Neuronal stem cell (in vitro differentiated cells): ENCODE measurements at regions not wholly inside any gene's neighbourhood (a gene's known extent, or its start where the extent isn't known, plus 50 kb on each side); places are given as distances from the start of the nearest gene placed in this dataset.

Source experiments
- DNase-seq: peaks from one replicate; pipeline ENCODE4 v3.0.0-alpha.2; 2013; ENCODE audit warnings: low spot score
- H2AFZ ChIP-seq: one replicate; pipeline ENCODE4 v1.6.1; 2013; ENCODE audit warnings: mild to moderate bottlenecking, low read length, inconsistent platforms
- H2AK5ac ChIP-seq: 2 replicates; pipeline ENCODE4 v1.6.1; 2013; ENCODE audit warnings: low read depth, mild to moderate bottlenecking, inconsistent platforms, low read length, moderate library complexity, mixed read lengths
- H2BK120ac ChIP-seq: 2 replicates; pipeline ENCODE4 v1.6.1; 2013; ENCODE audit warnings: low read depth, mild to moderate bottlenecking, inconsistent platforms, low read length, moderate library complexity, mixed read lengths
- H2BK12ac ChIP-seq: one replicate; pipeline ENCODE4 v1.6.1; 2013; ENCODE audit warnings: low read length, inconsistent platforms
- H2BK15ac ChIP-seq: 2 replicates; pipeline ENCODE4 v1.6.1; 2013; ENCODE audit warnings: mild to moderate bottlenecking, low read length, inconsistent platforms, mixed read lengths
- H2BK5ac ChIP-seq: one replicate; pipeline ENCODE4 v1.6.1; 2013; ENCODE audit warnings: inconsistent platforms, mild to moderate bottlenecking, low read length, moderate library complexity
- H3K14ac ChIP-seq: one replicate; pipeline ENCODE4 v1.6.1; 2013; ENCODE audit warnings: low read length, inconsistent platforms
- H3K18ac ChIP-seq: 2 replicates; pipeline ENCODE4 v1.6.1; 2013; ENCODE audit warnings: low read length, inconsistent platforms
- H3K23ac ChIP-seq: 2 replicates; pipeline ENCODE4 v1.6.1; 2013; ENCODE audit warnings: low read depth, mild to moderate bottlenecking, mixed read lengths, low read length, inconsistent platforms; ENCODE audit not compliant: poor library complexity
- H3K27ac ChIP-seq: replicated peaks from 3 replicates; pipeline ENCODE4 v1.5.1; 2013; ENCODE audit warnings: low read length, inconsistent platforms
- H3K27me3 ChIP-seq, 3 experiments: 2 replicates each; pipeline ENCODE4 v1.6.1; 2013; ENCODE audit warnings: low read length in 3 of 3, mild to moderate bottlenecking in 2 of 3, inconsistent platforms in 1 of 3, low read depth in 1 of 3, mixed read lengths in 1 of 3, moderate library complexity in 1 of 3; ENCODE audit not compliant: control insufficient read depth in 3 of 3, insufficient read depth in 3 of 3
- H3K36me3 ChIP-seq, 2 donors: replicated peaks in 1 of 2; 2 replicates each; pipeline ENCODE4 v1.6.1; 2013; ENCODE audit warnings: low read length in 2 of 2; ENCODE audit not compliant: control insufficient read depth in 2 of 2, insufficient read depth in 2 of 2
- H3K4ac ChIP-seq: 2 replicates; pipeline ENCODE4 v1.6.1; 2013; ENCODE audit warnings: inconsistent platforms, mild to moderate bottlenecking, low read length, moderate library complexity
- H3K4me1 ChIP-seq, 2 donors: 1 replicate in 1 of 2; 2 replicates in 1 of 2; pipeline ENCODE4 v1.6.1; 2013; ENCODE audit warnings: low read length in 2 of 2, low read depth in 1 of 2; ENCODE audit not compliant: control insufficient read depth in 2 of 2, insufficient read depth in 1 of 2
- H3K4me2 ChIP-seq: one replicate; pipeline ENCODE4 v1.6.1; 2013; ENCODE audit warnings: mild to moderate bottlenecking, low read length, inconsistent platforms; ENCODE audit not compliant: insufficient read depth, poor library complexity, severe bottlenecking
- H3K4me3 ChIP-seq, 2 donors: 2 replicates each; pipeline ENCODE4 v1.5.1; 2013; ENCODE audit warnings: low read length in 2 of 2, mild to moderate bottlenecking in 2 of 2, inconsistent platforms in 1 of 2, moderate library complexity in 1 of 2
- H3K79me1 ChIP-seq: one replicate; pipeline ENCODE4 v1.6.1; 2013; ENCODE audit warnings: low read depth, mild to moderate bottlenecking, inconsistent platforms, low read length, moderate library complexity
- H3K9ac ChIP-seq: one replicate; pipeline ENCODE4 v1.6.1; 2013; ENCODE audit warnings: mild to moderate bottlenecking, low read depth, low read length, inconsistent platforms; ENCODE audit not compliant: poor library complexity
- H3K9me3 ChIP-seq, 2 donors: replicated peaks in 1 of 2; 2 replicates each; pipeline versions ENCODE3 to v1.6.1; 2013; ENCODE audit warnings: low read length in 2 of 2, mild to moderate bottlenecking in 2 of 2, inconsistent platforms in 1 of 2, low read depth in 1 of 2, mixed read lengths in 1 of 2, moderate library complexity in 1 of 2; ENCODE audit not compliant: control insufficient read depth in 2 of 2, insufficient read depth in 1 of 2
- H4K8ac ChIP-seq: one replicate; pipeline ENCODE4 v1.6.1; 2013; ENCODE audit warnings: low read depth, mild to moderate bottlenecking, inconsistent platforms, low read length, moderate library complexity
- H4K91ac ChIP-seq: one replicate; pipeline ENCODE4 v1.6.1; 2013; ENCODE audit warnings: low read length, low read depth, mild to moderate bottlenecking, inconsistent platforms; ENCODE audit not compliant: poor library complexity
- WGBS, 2 donors: extraction: QIAGEN DNeasy Blood & Tissue Kit; methylation state at CpG; one replicate each; pipeline ENCODE4 v1.1.7; 2013; ENCODE audit warnings: missing lambda C conversion rate in 2 of 2, mixed read lengths in 1 of 2; ENCODE audit not compliant: insufficient read length in 2 of 2, insufficient replicate concordance in 1 of 2; ENCODE audit errors: extremely low coverage in 2 of 2; 5-methylcytosine and 5-hydroxymethylcytosine counted together

DNA sequence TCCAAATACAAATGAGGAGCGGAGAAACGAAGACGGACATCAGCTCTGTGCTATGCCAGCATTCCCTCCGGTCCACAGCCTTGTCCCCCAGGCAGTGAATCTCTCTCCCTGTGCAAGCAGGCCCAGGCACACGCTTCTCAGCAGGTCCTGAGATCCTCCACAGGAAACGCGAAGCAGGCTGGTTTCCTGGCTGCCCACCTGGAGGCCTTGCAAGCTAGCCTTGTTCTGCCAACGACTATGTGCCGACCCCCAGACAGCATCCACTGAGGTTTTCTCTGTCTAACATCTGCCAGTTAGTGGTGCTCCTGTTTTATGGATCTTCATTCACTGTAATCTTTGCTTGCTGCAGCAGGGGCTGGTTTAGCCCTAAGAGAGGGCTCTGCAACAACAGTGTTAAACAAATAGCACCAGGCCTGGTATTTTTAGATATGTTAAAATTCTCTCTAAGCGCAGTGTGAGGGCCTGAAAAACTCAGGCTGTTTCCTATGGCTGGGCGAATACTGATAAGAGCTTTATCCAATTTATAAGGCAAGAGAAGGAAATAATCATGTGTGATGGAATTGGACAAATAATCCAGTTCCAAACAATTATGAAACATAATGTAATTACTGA lies 386.0 kb upstream of the ARID1B start:
- no peak overlapping the region for H2BK5ac ChIP-seq
- no peaks in the 10 kb centered on the region for H3K4me1 ChIP-seq
- no peak for DNase-seq
- no peak overlapping the region for H3K4me2 ChIP-seq
- H2BK12ac ChIP-seq: no peak overlapping the region
- H3K18ac ChIP-seq: peak overlapping the region; percentile 36
- no peak overlapping the region for H3K4me3 ChIP-seq
- peak overlapping the region; percentile 60 for H3K14ac ChIP-seq
- no peak overlapping the region for H3K9ac ChIP-seq
- no peak overlapping the region for H3K27ac ChIP-seq
- no peaks in the 10 kb centered on the region for H3K36me3 ChIP-seq
- H3K23ac ChIP-seq: no peak overlapping the region
- H2AK5ac ChIP-seq: peak overlapping the region; percentile 22
- H2BK15ac ChIP-seq: no peak overlapping the region
- H3K4ac ChIP-seq: no peak overlapping the region
- peaks cover 0 to 18% (median 0%) of the 10 kb centered on the region in 3 experiments for H3K27me3 ChIP-seq
- H2BK120ac ChIP-seq: no peak overlapping the region
- no peaks in the 10 kb centered on the region for H3K79me1 ChIP-seq
- no peaks in the 10 kb centered on the region for H3K9me3 ChIP-seq
- WGBS, 2 donors: no CpG with 5 or more reads among the region's 11 CpGs
- H2AFZ ChIP-seq: no peak overlapping the region
- H4K8ac ChIP-seq: no peak overlapping the region
- no peak overlapping the region for H4K91ac ChIP-seq

DNA sequence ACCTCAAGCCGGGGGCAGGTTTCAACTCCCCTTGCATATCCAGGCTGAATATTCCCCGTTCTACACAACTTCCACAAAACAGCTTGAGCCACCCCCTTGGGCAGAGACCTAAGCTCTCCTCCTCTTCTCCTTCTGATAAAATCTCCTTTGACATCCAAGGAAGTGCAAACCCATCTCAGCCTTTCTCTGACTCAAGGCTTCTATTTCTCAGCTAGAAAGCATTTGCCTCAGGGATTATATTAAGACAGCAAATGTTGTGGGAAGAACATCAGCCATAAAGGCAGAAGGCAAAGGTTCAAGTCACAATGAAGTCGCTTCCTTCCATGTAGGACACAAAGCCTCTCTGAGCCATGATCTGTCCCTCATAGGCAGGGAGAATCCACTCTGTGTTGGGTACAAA lies 386.6 kb upstream of the ARID1B start:
- Histone ChIP-seq H3K4me3 (no peak overlapping the region), H3K4ac (no peak overlapping the region), H2AK5ac (no peak overlapping the region), H3K9me3 (peaks cover 0 to 1% of the 10 kb centered on the region in 2 donors), H2AFZ (no peak overlapping the region), H3K18ac (peak overlapping the region; percentile 36), H4K91ac (no peak overlapping the region), H3K27ac (no peak overlapping the region), H3K36me3 (no peaks in the 10 kb centered on the region), H3K27me3 (peaks cover 0 to 13% (median 0%) of the 10 kb centered on the region in 3 experiments), H4K8ac (no peak overlapping the region), H3K4me1 (no peaks in the 10 kb centered on the region), H3K14ac (peak overlapping the region; percentile 60), H3K4me2 (no peak overlapping the region), H2BK15ac (no peak overlapping the region), H3K9ac (no peak overlapping the region), H3K23ac (no peak overlapping the region), H2BK12ac (no peak overlapping the region), H2BK120ac (no peak overlapping the region), H2BK5ac (no peak overlapping the region), H3K79me1 (no peaks in the 10 kb centered on the region)
- DNase-seq: no peak
- WGBS, 2 donors: no CpG with 5 or more reads among the region's 3 CpGs

GRCh38 chr6:156389296-156389695 lies 387.9 kb upstream of the ARID1B start:
- no peak overlapping the region for H3K4me3 ChIP-seq
- no peak overlapping the region for H2BK120ac ChIP-seq
- no peak overlapping the region for H4K91ac ChIP-seq
- H4K8ac ChIP-seq: no peak overlapping the region
- H2AFZ ChIP-seq: no peak overlapping the region
- no peak overlapping the region for H2BK15ac ChIP-seq
- no peaks in the 10 kb centered on the region for H3K79me1 ChIP-seq
- no peak overlapping the region for H3K14ac ChIP-seq
- H3K36me3 ChIP-seq: no peaks in the 10 kb centered on the region
- no peak overlapping the region for H2BK5ac ChIP-seq
- H2BK12ac ChIP-seq: peak overlapping the region; percentile 60
- H3K27ac ChIP-seq: no peak overlapping the region
- H3K4me1 ChIP-seq: no peaks in the 10 kb centered on the region
- H3K18ac ChIP-seq: no peak overlapping the region
- no peak overlapping the region for H2AK5ac ChIP-seq
- H3K27me3 ChIP-seq: peaks cover 0 to 4% (median 0%) of the 10 kb centered on the region in 3 experiments
- no CpG with 5 or more reads among the region's 10 CpGs for WGBS, 2 donors
- no peak for DNase-seq
- H3K9ac ChIP-seq: no peak overlapping the region
- no peak overlapping the region for H3K4me2 ChIP-seq
- H3K23ac ChIP-seq: no peak overlapping the region
- H3K9me3 ChIP-seq: peaks cover 0 to 1% of the 10 kb centered on the region in 2 donors
- no peak overlapping the region for H3K4ac ChIP-seq

- no peak overlapping the region for H4K91ac ChIP-seq
- DNase-seq: no peak
- no peaks in the 10 kb centered on the region for H3K36me3 ChIP-seq
- H3K79me1 ChIP-seq: no peaks in the 10 kb centered on the region
- no peak overlapping the region for H3K4ac ChIP-seq
- no peak overlapping the region for H4K8ac ChIP-seq
- no peak overlapping the region for H2BK12ac ChIP-seq
- peaks cover 0 to 1% of the 10 kb centered on the region in 2 donors for H3K9me3 ChIP-seq
- no peak overlapping the region for H3K14ac ChIP-seq
- no peak overlapping the region for H2BK15ac ChIP-seq
- no peak overlapping the region for H2AK5ac ChIP-seq
- H3K4me2 ChIP-seq: no peak overlapping the region
- H2AFZ ChIP-seq: no peak overlapping the region
- no peak overlapping the region for H3K9ac ChIP-seq
- no peaks in the 10 kb centered on the region for H3K4me1 ChIP-seq
- no peak overlapping the region for H2BK120ac ChIP-seq
- H3K4me3 ChIP-seq: no peak overlapping the region
- H3K18ac ChIP-seq: no peak overlapping the region
- H3K27ac ChIP-seq: no peak overlapping the region
- no peak overlapping the region for H3K23ac ChIP-seq
- no CpG with 5 or more reads among the region's 4 CpGs for WGBS, 2 donors
- peaks cover 0 to under 1% (median 0%) of the 10 kb centered on the region in 3 experiments for H3K27me3 ChIP-seq
- no peak overlapping the region for H2BK5ac ChIP-seq
Measured at GRCh38 chr6:156387472-156387871, 389.7 kb upstream of the ARID1B start.
